GM13976 (cell line): ENCODE measurements at regions not wholly inside any gene's neighbourhood (a gene's known extent, or its start where the extent isn't known, plus 50 kb on each side); places are given as distances from the start of the nearest gene placed in this dataset.

ENCODE experiments used
- DNase-seq: peaks from one replicate; pipeline ENCODE4 v3.0.0; 2012; ENCODE audit warnings: low spot score
- CTCF ChIP-seq: IDR thresholded peaks from 2 replicates; pipeline ENCODE4 v1.5.1; 2012; ENCODE audit warnings: borderline replicate concordance, mild to moderate bottlenecking; ENCODE audit not compliant: insufficient read depth; ENCODE audit errors: extremely low read depth, missing control alignments, control extremely low read depth
- in situ Hi-C: fragments of 300-500 bp; cut with MboI; formaldehyde crosslinking; loops from one replicate; pipeline ENCODE4 v1.12.0; 2022; ENCODE audit warnings: low sequenced_read_pairs, mixed read lengths, inconsistent platforms; ENCODE audit not compliant: unreplicated experiment

GRCh38 chr6:93964926-93965325 is 545.6 kb upstream of the EPHA7 start:
- no peak for TF ChIP-seq CTCF
- in situ Hi-C loops: no loop called here

DNA sequence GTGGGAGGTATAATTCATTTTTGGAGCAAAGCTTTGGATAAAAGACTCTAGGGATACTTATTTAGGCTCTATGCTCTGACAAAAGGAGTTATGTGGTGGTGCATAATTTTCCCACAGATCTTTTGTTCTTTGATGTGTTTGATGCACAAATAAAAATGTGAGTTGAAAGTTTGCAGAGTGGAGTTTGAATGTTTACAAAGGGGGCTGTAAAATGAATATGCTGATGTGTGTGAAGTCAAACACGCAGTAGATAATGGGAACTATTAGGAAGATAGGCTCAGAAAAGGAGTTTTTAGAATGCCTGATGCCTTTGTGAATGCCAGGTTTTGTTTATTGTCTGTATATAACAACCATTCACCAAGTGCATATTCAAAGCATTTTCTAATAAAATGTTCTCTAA is 545.0 kb upstream of the EPHA7 start:
- DNase-seq: no peak
- in situ Hi-C loops: no loop called here
- no peak for TF ChIP-seq CTCF

More at GRCh38 chr6:93964926-93965325, 545.6 kb upstream of the EPHA7 start:
- no peak for DNase-seq

DNA sequence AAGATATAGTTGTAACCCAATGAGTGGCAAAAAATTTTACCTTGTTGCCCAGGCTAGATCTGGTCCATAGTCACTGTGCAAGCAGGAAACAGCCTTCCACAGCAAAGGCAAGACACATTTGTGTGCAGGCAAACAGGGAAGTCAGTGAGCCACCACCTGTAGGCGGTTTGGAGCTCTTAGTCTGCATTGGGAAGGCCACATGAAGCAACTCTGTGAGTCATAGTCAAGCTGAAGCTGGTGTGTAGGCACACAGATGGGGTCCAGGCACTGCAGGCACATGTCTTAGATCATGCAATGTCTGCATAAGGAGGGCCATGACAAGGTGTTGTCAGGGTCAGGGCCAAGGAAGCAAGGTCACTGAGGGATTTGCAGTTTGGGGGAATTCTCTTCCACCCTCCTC is 543.2 kb upstream of the EPHA7 start:
- no peak for TF ChIP-seq CTCF
- in situ Hi-C loops: no loop called here
- DNase-seq: no peak

GRCh38 chr6:93954584-93954983 is 535.2 kb upstream of the EPHA7 start:
- TF ChIP-seq CTCF: no peak
- in situ Hi-C loops: no loop called here

DNA sequence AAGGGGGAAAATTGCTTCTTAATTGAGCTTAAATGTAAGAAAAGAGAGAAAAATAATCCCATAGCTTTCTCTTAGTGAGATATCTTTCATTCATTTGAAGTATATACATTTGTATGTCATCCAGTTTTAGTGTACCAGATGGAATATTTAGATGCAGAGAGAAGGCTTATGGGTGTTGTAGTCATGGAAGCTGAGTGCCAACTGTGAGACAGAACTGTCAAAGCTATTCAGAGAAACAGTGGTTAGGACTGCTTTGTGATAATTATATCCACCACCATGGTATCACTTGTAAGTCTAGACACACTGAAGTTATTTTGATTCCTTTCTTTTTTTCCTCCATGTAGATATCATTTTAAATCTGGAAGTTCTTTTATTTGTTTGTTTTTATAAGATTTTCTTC is 524.3 kb upstream of the EPHA7 start:
- TF ChIP-seq CTCF: no peak
- in situ Hi-C loops: no loop called here
- DNase-seq: no peak

More at GRCh38 chr6:93954584-93954983, 535.2 kb upstream of the EPHA7 start:
- no peak for DNase-seq

GRCh38 chr6:93940381-93940780 is 521.0 kb upstream of the EPHA7 start:
- in situ Hi-C loops: no loop called here
- DNase-seq: no peak
- TF ChIP-seq CTCF: no peak

GRCh38 chr6:93932175-93932574 is 512.8 kb upstream of the EPHA7 start:
- no peak for TF ChIP-seq CTCF
- in situ Hi-C loops: no loop called here
- no peak for DNase-seq
